GM21737 (cell line): ENCODE measurements at regions not wholly inside any gene's neighbourhood (a gene's known extent, or its start where the extent isn't known, plus 50 kb on each side); places are given as distances from the start of the nearest gene placed in this dataset.
"Not testable (repeated sequence)": the region's sequence is repeated elsewhere in the genome, so short reads cannot be mapped to it uniquely, and the experiment has no call there.

Experiments used
- ATAC-seq: cut with Tn5 transposase; IDR thresholded peaks from one replicate; pipeline ENCODE4 v1.9.1; 2021; ENCODE audit warnings: mild to moderate bottlenecking, moderate library complexity; ENCODE audit not compliant: unreplicated experiment

- ATAC-seq = no peak
Observed at GRCh38 chr16:65375651-65376050, 253.8 kb upstream of the CDH11 start.

DNA sequence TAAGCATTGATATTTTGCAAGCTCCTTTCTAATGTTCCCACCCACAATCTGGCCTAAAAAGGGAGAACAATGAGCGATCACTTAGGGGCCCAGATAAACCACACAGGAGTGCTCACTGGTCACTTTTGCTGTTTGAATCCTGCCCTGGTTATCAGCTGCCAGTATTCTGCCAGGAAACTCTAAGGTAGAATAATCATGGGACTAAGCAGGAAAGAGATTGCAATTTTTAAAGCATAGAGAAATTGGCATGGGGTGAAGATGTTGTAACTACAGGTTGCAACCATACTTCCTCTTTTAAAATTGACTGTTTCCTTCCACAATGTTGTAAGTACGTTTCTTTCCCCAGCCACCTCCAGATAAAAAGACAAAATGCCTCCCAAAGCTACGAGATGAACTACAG is 251.2 kb upstream of the CDH11 start:
- ATAC-seq = no peak

- no peak for ATAC-seq
Observed at GRCh38 chr16:65372171-65372570, 250.3 kb upstream of the CDH11 start.

GRCh38 chr16:65365732-65366715 is 244.2 kb upstream of the CDH11 start:
- ATAC-seq = no peak

- not testable (repeated sequence) for ATAC-seq
Observed at GRCh38 chr16:65356721-65357120, 234.9 kb upstream of the CDH11 start.

GRCh38 chr16:65355706-65356105 is 233.8 kb upstream of the CDH11 start:
- ATAC-seq = no peak

GRCh38 chr16:65353183-65353582 is 231.3 kb upstream of the CDH11 start:
- ATAC-seq = no peak

DNA sequence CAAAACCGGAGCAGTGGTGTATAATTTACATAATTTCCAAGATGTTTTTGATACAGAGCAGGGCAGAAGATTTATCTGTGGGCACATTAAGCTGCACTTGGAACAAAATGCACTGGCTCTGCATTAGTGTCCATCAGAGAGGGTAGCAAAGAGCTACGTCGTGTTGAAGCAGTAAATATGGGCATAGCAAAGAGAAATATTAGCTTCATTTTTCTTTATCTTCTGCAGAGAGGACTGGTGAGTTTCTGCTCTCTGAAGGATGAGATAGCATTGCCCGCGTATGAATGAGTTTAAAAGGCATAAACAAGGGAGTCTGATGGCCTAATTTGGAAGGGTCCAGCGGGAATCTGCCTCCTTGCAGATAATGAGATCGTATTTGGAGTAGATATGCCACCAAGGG is 227.8 kb upstream of the CDH11 start:
- ATAC-seq = no peak

- no peak for ATAC-seq
Observed at GRCh38 chr16:65343556-65343955, 221.7 kb upstream of the CDH11 start.

GRCh38 chr16:65342231-65342866 is 220.5 kb upstream of the CDH11 start:
- ATAC-seq = no peak

DNA sequence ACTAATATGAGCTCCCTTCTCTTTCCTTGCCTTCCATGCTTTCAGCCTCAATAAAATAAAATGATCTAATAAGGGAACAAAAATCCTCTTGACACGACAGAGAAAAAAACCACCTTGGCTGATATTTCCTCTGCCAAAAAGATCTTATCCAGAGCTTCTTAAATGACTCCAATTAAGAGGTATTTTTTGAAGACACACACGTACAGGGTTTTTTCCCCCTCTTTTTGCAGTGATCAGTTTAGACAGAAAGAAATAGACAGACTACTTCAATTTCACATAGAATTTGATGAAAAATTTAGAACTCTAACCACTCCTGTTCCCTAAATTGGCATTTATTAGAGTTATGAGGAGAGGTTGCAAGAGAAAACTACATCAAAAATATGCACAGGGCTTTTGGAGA is 217.2 kb upstream of the CDH11 start:
- ATAC-seq = no peak

DNA sequence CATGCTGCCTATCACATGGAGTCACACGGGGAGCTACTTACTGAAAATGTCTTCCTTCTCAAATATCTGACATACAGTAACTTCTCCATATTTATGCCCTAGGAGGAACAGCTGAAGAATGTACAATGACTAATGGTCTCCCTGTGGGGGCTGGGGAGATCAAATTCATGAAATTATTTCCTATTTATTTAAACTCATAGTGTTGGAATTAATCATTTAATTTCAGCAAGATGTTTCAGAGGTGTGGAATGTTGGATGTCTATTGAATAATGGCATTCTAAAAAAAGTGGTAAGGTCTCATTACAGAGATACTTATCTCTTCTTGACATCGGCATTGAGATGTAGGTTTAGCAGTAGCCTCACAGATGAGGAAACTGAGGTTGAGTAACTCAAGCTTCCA is 214.3 kb upstream of the CDH11 start:
- no peak for ATAC-seq

- no peak for ATAC-seq
Observed at GRCh38 chr16:65334081-65334480, 212.2 kb upstream of the CDH11 start.

- ATAC-seq = no peak
Observed at GRCh38 chr16:65333283-65333682, 211.4 kb upstream of the CDH11 start.

- no peak for ATAC-seq
Observed at GRCh38 chr16:65327346-65327745, 205.5 kb upstream of the CDH11 start.

- no peak for ATAC-seq
Observed at GRCh38 chr16:65323655-65324237, 201.9 kb upstream of the CDH11 start.

GRCh38 chr16:65319621-65320231 is 197.9 kb upstream of the CDH11 start:
- no peak for ATAC-seq

- no peak for ATAC-seq
Observed at GRCh38 chr16:65318590-65319257, 196.9 kb upstream of the CDH11 start.

- no peak for ATAC-seq
Observed at GRCh38 chr16:65318138-65318537, 196.3 kb upstream of the CDH11 start.

- no peak for ATAC-seq
Observed at GRCh38 chr16:65316808-65317207, 194.9 kb upstream of the CDH11 start.
